H1 (cell line): ENCODE measurements at regions not wholly inside any gene's neighbourhood (a gene's known extent, or its start where the extent isn't known, plus 50 kb on each side); places are given as distances from the start of the nearest gene placed in this dataset.

Experiments used
- CTCF ChIA-PET: fragments of 300-600 bp; sonication (Branson Sonifier 250); formaldehyde crosslinking; loops from one replicate; lab custom pipeline; 2021; ENCODE audit not compliant: partially characterized antibody; lab: Charles Lee
- POLR2A ChIA-PET: fragments of 300-600 bp; sonication (Branson Sonifier 250); formaldehyde crosslinking; loops from one replicate; lab custom pipeline; 2021; ENCODE audit warnings: inconsistent platforms; ENCODE audit not compliant: partially characterized antibody; lab: Charles Lee
- DNase-seq, 2 experiments: peaks; one replicate each; pipeline versions ENCODE4 v3.0.0 to v3.0.0-alpha.2; 2010 to 2022; ENCODE audit warnings: low spot score in 2 of 2, low read depth in 1 of 2, mixed read lengths in 1 of 2
- FAIRE-seq: peaks from 2 replicates; lab custom pipeline; 2011; peaks lifted over from hg19 to GRCh38; lab: Jason Lieb, UNC
- H2AFZ ChIP-seq: 2 replicates; pipeline ENCODE4 v1.8.1; 2012; ENCODE audit warnings: low read length, inconsistent platforms
- H2AK5ac ChIP-seq: 2 replicates; pipeline ENCODE4 v1.6.1; 2013; ENCODE audit warnings: low read depth, low read length
- H2BK120ac ChIP-seq: replicated peaks from 2 replicates; pipeline ENCODE3; 2013; ENCODE audit warnings: low read depth, low read length, inconsistent platforms
- H2BK12ac ChIP-seq: 2 replicates; pipeline ENCODE4 v1.6.1; 2013; ENCODE audit warnings: low read depth, low read length
- H2BK15ac ChIP-seq: 2 replicates; pipeline ENCODE4 v1.6.1; 2013; ENCODE audit warnings: low read length
- H2BK20ac ChIP-seq: 2 replicates; pipeline ENCODE4 v1.6.1; 2013; ENCODE audit warnings: low read length
- H2BK5ac ChIP-seq: 2 replicates; pipeline ENCODE4 v1.6.1; 2013; ENCODE audit warnings: low read depth, low read length
- H3K14ac ChIP-seq: 2 replicates; pipeline ENCODE4 v1.6.1; 2013; ENCODE audit warnings: inconsistent platforms; ENCODE audit not compliant: insufficient read length
- H3K18ac ChIP-seq: 2 replicates; pipeline ENCODE4 v1.6.1; 2013; ENCODE audit warnings: low read length; ENCODE audit errors: extremely low read depth
- H3K23ac ChIP-seq: 2 replicates; pipeline ENCODE4 v1.6.1; 2013; ENCODE audit warnings: inconsistent platforms; ENCODE audit not compliant: insufficient read length
- H3K23me2 ChIP-seq: 2 replicates; pipeline ENCODE4 v1.6.1; 2013; ENCODE audit warnings: low read depth, low read length
- H3K27ac ChIP-seq: 2 replicates; pipeline ENCODE4 v1.6.1; 2011; ENCODE audit warnings: low read depth, low read length, inconsistent platforms
- H3K27me3 ChIP-seq, 4 experiments: replicated peaks in 1 of 4; 1 replicate in 1 of 4; 2 replicates in 3 of 4; pipeline versions ENCODE4 v1.6.1 to v1.8.1; 2011 to 2013; ENCODE audit warnings: low read length in 3 of 4, mild to moderate bottlenecking in 3 of 4, inconsistent platforms in 2 of 4, mixed read lengths in 2 of 4, moderate library complexity in 1 of 4; ENCODE audit not compliant: control insufficient read depth in 3 of 4, insufficient read depth in 3 of 4; ENCODE audit errors: extremely low read depth in 1 of 4
- H3K36me3 ChIP-seq, 4 experiments: 2 replicates each; pipeline versions ENCODE4 v1.6.1 to v1.8.1; 2011 to 2013; ENCODE audit warnings: mild to moderate bottlenecking in 4 of 4, low read length in 3 of 4, moderate library complexity in 2 of 4, control low read depth in 1 of 4, inconsistent platforms in 1 of 4; ENCODE audit not compliant: insufficient read depth in 4 of 4, control insufficient read depth in 2 of 4
- H3K4ac ChIP-seq: replicated peaks from 2 replicates; pipeline ENCODE3; 2013; ENCODE audit warnings: low read length, low read depth, mixed read lengths, inconsistent platforms; ENCODE audit not compliant: insufficient read length
- H3K4me1 ChIP-seq, 4 experiments: replicated peaks in 1 of 4; 1 replicate in 1 of 4; 2 replicates in 3 of 4; pipeline versions ENCODE4 v1.6.1 to v1.8.1; 2011 to 2013; ENCODE audit warnings: low read length in 3 of 4, inconsistent platforms in 2 of 4, mixed read lengths in 1 of 4; ENCODE audit not compliant: insufficient read depth in 4 of 4, control insufficient read depth in 3 of 4
- H3K4me2 ChIP-seq, 2 experiments: 2 replicates each; pipeline versions ENCODE4 v1.6.1 to v1.8.1; 2011 to 2013; ENCODE audit warnings: low read depth in 2 of 2, low read length in 2 of 2, control low read depth in 1 of 2, inconsistent platforms in 1 of 2, mild to moderate bottlenecking in 1 of 2; ENCODE audit not compliant: insufficient read depth in 1 of 2
- H3K4me3 ChIP-seq, 4 experiments: fragments of 200-600, 300-600 bp in 1 of 4; sonication (generic), shearing (Covaris generic), sonication (Bioruptor Twin) in 1 of 4; 2 replicates each; pipeline versions ENCODE4 v1.5.1 to v1.8.1; 2011 to 2016; ENCODE audit warnings: low read length in 4 of 4, low read depth in 3 of 4, control low read depth in 2 of 4, inconsistent platforms in 2 of 4, mild to moderate bottlenecking in 2 of 4, mixed read lengths in 1 of 4, moderate library complexity in 1 of 4; ENCODE audit not compliant: insufficient read depth in 2 of 4; ENCODE audit errors: extremely low read depth in 1 of 4
- H3K56ac ChIP-seq: replicated peaks from 2 replicates; pipeline ENCODE3; 2013; ENCODE audit warnings: low read depth, mild to moderate bottlenecking, mixed read lengths, low read length, inconsistent platforms; ENCODE audit not compliant: insufficient read length
- H3K79me1 ChIP-seq: 2 replicates; pipeline ENCODE4 v1.6.1; 2013; ENCODE audit warnings: low read depth, low read length, control low read depth
- H3K79me2 ChIP-seq, 2 experiments: 2 replicates each; pipeline versions ENCODE4 v1.6.1 to v1.8.1; 2012 to 2013; ENCODE audit warnings: low read length in 2 of 2, mild to moderate bottlenecking in 2 of 2, inconsistent platforms in 1 of 2; ENCODE audit not compliant: insufficient read depth in 2 of 2, control insufficient read depth in 1 of 2
- H3K9ac ChIP-seq, 4 experiments: replicated peaks in 1 of 4; 1 replicate in 1 of 4; 2 replicates in 3 of 4; pipeline versions ENCODE4 v1.6.1 to v1.8.1; 2011 to 2013; ENCODE audit warnings: low read depth in 3 of 4, low read length in 3 of 4, control low read depth in 2 of 4, mild to moderate bottlenecking in 2 of 4, moderate library complexity in 2 of 4, inconsistent platforms in 1 of 4; ENCODE audit errors: extremely low read depth in 1 of 4
- H3K9me3 ChIP-seq, 2 experiments: 2 replicates each; pipeline versions ENCODE4 v1.6.1 to v1.8.1; 2012 to 2013; ENCODE audit warnings: mild to moderate bottlenecking in 2 of 2, moderate library complexity in 2 of 2, control low read depth in 1 of 2, inconsistent platforms in 1 of 2, low read depth in 1 of 2, low read length in 1 of 2, mixed read lengths in 1 of 2; ENCODE audit not compliant: insufficient read depth in 2 of 2
- H4K20me1 ChIP-seq, 2 experiments: replicated peaks in 1 of 2; 2 replicates each; pipeline versions ENCODE3 to v1.8.1; 2011 to 2013; ENCODE audit warnings: inconsistent platforms in 2 of 2, low read length in 2 of 2, mild to moderate bottlenecking in 1 of 2; ENCODE audit not compliant: insufficient read depth in 2 of 2, control insufficient read depth in 1 of 2
- H4K5ac ChIP-seq: 2 replicates; pipeline ENCODE4 v1.6.1; 2013; ENCODE audit warnings: low read length, low read depth, mixed read lengths, inconsistent platforms; ENCODE audit not compliant: insufficient read length
- H4K8ac ChIP-seq: 2 replicates; pipeline ENCODE4 v1.8.0; 2013; ENCODE audit warnings: mild to moderate bottlenecking, moderate library complexity, low read length, inconsistent platforms; ENCODE audit not compliant: insufficient read depth; ENCODE audit errors: extremely low read depth
- H4K91ac ChIP-seq: replicated peaks from 2 replicates; pipeline ENCODE3; 2013; ENCODE audit warnings: low read length, mixed read lengths, inconsistent platforms; ENCODE audit not compliant: insufficient read length
- BRCA1 ChIP-seq: IDR thresholded peaks from 2 replicates; pipeline ENCODE4 v1.6.1; 2012; ENCODE audit warnings: low read depth, low read length, improper control_type of control experiment
- CHD1 ChIP-seq: IDR thresholded peaks from 2 replicates; pipeline ENCODE4 v1.6.1; 2012; ENCODE audit warnings: low read depth, low read length, improper control_type of control experiment
- CREB1 ChIP-seq: IDR thresholded peaks from 2 replicates; pipeline ENCODE4 v1.6.1; 2012; ENCODE audit warnings: inconsistent platforms
- NRF1 ChIP-seq: IDR thresholded peaks from 2 replicates; pipeline ENCODE4 v1.6.1; 2011; ENCODE audit warnings: mild to moderate bottlenecking, low read depth, low read length, improper control_type of control experiment
- POLR2AphosphoS5 ChIP-seq: IDR thresholded peaks from 2 replicates; pipeline ENCODE4 v1.6.1; 2011; ENCODE audit warnings: low read depth, low read length
- RNF2 ChIP-seq: fragments of 200-900, 300-1000 bp; sonication (generic); IDR thresholded peaks from 2 replicates; pipeline ENCODE4 v1.7.1; 2016; ENCODE audit warnings: borderline replicate concordance, low read depth, mild to moderate bottlenecking, antibody characterized with exemption, low read length; ENCODE audit not compliant: poor library complexity, severe bottlenecking; ENCODE audit errors: missing control alignments
- RXRA ChIP-seq: IDR thresholded peaks from 2 replicates; pipeline ENCODE4 v1.6.1; 2011; ENCODE audit warnings: low read depth, mild to moderate bottlenecking, low read length, moderate library complexity; ENCODE audit not compliant: insufficient read depth
- SIN3A ChIP-seq, 2 experiments: IDR thresholded peaks in 1 of 2; conservative IDR thresholded peaks in 1 of 2; 2 replicates each; pipeline ENCODE4 v1.6.1; 2011 to 2012; ENCODE audit warnings: low read length in 2 of 2, improper control_type of control experiment in 1 of 2, low read depth in 1 of 2, mild to moderate bottlenecking in 1 of 2
- SIX5 ChIP-seq: IDR thresholded peaks from 2 replicates; pipeline ENCODE4 v1.6.1; 2011; ENCODE audit warnings: mild to moderate bottlenecking, low read depth, low read length
- SP2 ChIP-seq: IDR thresholded peaks from 2 replicates; pipeline ENCODE4 v1.6.1; 2012; ENCODE audit warnings: mild to moderate bottlenecking, low read length, inconsistent platforms
- TAF1 ChIP-seq: IDR thresholded peaks from 2 replicates; pipeline ENCODE4 v1.6.1; 2011; ENCODE audit warnings: mild to moderate bottlenecking, low read depth, low read length
- TF ChIP-seq, protein P1 (sequence below): IDR thresholded peaks from 2 replicates; pipeline ENCODE4 v1.6.1; 2012; ENCODE audit warnings: low read length, inconsistent platforms

DNA sequence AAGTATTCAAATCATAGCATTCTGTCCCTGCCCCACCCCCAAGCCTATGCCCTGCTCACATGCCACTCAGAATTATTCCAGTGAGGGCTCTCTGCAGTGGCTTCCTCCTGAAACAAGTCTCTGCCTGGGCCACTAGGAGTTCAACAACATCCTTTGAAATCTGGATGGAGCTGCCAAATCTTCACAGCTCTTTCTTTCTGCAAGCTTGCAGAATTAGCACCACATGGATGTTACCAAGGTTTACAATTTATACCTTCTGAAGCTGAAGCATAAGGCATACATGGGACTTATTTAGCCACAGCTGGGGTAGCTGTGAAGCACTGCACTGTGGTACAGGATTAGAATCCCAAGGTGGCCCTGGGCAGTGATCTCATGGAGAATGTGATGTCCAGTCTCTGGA, 577.5 kb downstream of the CD109 start:
- Histone ChIP-seq H4K8ac (no peak overlapping the region), H3K79me1 (no peaks in the 10 kb centered on the region)

More for the DNA sequence above, 577.5 kb downstream of the CD109 start:
- DNase-seq (no peak), FAIRE-seq (no peak)
- Histone ChIP-seq H3K4ac (no peak overlapping the region), H3K4me1 (no peaks in the 10 kb centered on the region), H3K79me2 (no peaks in the 10 kb centered on the region), H3K4me3 (no peak overlapping the region), H4K91ac (no peak overlapping the region), H4K20me1 (no peaks in the 10 kb centered on the region), H3K9ac (no peak overlapping the region), H3K18ac (no peak overlapping the region), H3K14ac (no peak overlapping the region), H3K9me3 (no peaks in the 10 kb centered on the region), H3K27me3 (no peaks in the 10 kb centered on the region), H4K5ac (no peak overlapping the region), H2BK5ac (no peak overlapping the region), H3K56ac (no peak overlapping the region), H2BK15ac (no peak overlapping the region), H2AK5ac (no peak overlapping the region), H3K36me3 (no peaks in the 10 kb centered on the region), H3K23me2 (no peaks in the 10 kb centered on the region), H2BK20ac (no peak overlapping the region), H2BK12ac (no peak overlapping the region), H2AFZ (no peak overlapping the region), H2BK120ac (no peak overlapping the region), H3K27ac (no peak overlapping the region), H3K4me2 (no peak overlapping the region), H3K23ac (no peak overlapping the region)
- CTCF ChIA-PET = interaction anchor here (0.9 to 1.7 kb wide), 2 partner anchors 9 to 182 kb away, joined by 4 to 5 read pairs; no protein-coding TSS in a partner anchor
- TF ChIP-seq RXRA (no peak), SIN3A (conservative IDR thresholded peaks at IDR 0.05 in 1 of 2, IDR thresholded peaks at IDR 0.05 in 1 of 2; ENCODE audit: low read depth in 1 of 2, low read length in 2 of 2) (no peak), TAF1 (no peak), RNF2 (no peak), NRF1 (no peak), BRCA1 (no peak), CHD1 (no peak), POLR2AphosphoS5 (no peak), CREB1 (no peak), SP2 (no peak), SIX5 (no peak)
- TF ChIP-seq, protein P1, sequence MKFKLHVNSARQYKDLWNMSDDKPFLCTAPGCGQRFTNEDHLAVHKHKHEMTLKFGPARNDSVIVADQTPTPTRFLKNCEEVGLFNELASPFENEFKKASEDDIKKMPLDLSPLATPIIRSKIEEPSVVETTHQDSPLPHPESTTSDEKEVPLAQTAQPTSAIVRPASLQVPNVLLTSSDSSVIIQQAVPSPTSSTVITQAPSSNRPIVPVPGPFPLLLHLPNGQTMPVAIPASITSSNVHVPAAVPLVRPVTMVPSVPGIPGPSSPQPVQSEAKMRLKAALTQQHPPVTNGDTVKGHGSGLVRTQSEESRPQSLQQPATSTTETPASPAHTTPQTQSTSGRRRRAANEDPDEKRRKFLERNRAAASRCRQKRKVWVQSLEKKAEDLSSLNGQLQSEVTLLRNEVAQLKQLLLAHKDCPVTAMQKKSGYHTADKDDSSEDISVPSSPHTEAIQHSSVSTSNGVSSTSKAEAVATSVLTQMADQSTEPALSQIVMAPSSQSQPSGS = no peak
- POLR2A ChIA-PET = interaction anchor here (0.7 kb wide), 1 partner anchor 447 kb away, joined by 3 read pairs; no protein-coding TSS in a partner anchor
